ENCODE measurements at regions not wholly inside any gene's neighbourhood (a gene's known extent, or its start where the extent isn't known, plus 50 kb on each side); places are given as distances from the start of the nearest gene placed in this dataset.

DNA sequence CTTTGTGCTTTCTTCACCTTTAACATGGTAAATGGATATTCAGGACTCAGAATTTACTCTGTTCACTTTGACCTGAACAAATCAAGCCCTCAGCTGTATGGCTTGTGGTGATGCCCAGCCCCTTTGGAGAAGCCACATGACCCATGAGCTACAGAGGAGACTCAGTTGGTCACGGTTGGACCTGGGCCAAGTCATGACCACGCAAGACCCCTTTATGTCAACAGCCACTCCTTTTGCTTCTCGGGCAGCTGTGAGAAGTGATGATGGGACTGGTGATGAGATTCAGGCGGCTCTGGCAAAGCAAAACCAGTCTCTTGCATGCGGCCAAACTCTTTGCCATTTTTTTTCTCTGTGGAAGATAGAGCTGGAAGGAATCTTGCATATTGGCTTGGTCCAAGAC is 96.5 kb upstream of the AJAP1 start:
- H3K4me3 ChIP-seq (ENCODE audit: low read depth, low read length) = no peak overlapping the region
- TF ChIP-seq, protein P1, sequence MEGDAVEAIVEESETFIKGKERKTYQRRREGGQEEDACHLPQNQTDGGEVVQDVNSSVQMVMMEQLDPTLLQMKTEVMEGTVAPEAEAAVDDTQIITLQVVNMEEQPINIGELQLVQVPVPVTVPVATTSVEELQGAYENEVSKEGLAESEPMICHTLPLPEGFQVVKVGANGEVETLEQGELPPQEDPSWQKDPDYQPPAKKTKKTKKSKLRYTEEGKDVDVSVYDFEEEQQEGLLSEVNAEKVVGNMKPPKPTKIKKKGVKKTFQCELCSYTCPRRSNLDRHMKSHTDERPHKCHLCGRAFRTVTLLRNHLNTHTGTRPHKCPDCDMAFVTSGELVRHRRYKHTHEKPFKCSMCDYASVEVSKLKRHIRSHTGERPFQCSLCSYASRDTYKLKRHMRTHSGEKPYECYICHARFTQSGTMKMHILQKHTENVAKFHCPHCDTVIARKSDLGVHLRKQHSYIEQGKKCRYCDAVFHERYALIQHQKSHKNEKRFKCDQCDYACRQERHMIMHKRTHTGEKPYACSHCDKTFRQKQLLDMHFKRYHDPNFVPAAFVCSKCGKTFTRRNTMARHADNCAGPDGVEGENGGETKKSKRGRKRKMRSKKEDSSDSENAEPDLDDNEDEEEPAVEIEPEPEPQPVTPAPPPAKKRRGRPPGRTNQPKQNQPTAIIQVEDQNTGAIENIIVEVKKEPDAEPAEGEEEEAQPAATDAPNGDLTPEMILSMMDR (IDR thresholded peaks at IDR 0.05; ENCODE audit: low read depth, low read length) = no peak
- DNase-seq (ENCODE audit: low read depth, low spot score) = no peak
- in situ Hi-C loops (cut with HindIII; ENCODE audit: low sequenced_read_pairs) = no loop called here

DNA sequence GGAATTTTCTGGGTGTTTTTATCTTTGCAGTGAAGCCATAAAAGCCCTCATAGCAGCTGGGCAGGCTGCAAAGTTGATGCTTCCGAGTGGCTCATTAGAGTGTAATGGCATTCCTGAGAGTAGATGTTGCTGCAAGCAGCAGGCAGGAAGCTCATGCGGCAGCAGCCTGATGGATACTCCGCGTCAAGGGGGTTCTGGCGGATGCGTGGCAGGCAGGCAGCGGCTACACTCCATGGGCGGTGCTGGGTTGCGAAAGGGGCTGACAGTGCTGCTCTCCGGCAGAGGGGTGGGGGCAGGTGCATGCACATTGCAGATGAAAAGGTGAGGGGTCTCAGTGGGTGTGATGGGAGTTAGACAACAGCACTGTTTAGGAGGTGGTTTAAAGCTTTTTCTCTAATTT is 93.2 kb upstream of the AJAP1 start:
- H3K4me3 ChIP-seq (ENCODE audit: low read depth, low read length) = no peak overlapping the region
- DNase-seq (ENCODE audit: low read depth, low spot score) = no peak
- TF ChIP-seq, protein P1 (IDR thresholded peaks at IDR 0.05; ENCODE audit: low read depth, low read length) = no peak
- in situ Hi-C loops (cut with HindIII; ENCODE audit: low sequenced_read_pairs) = no loop called here

DNA sequence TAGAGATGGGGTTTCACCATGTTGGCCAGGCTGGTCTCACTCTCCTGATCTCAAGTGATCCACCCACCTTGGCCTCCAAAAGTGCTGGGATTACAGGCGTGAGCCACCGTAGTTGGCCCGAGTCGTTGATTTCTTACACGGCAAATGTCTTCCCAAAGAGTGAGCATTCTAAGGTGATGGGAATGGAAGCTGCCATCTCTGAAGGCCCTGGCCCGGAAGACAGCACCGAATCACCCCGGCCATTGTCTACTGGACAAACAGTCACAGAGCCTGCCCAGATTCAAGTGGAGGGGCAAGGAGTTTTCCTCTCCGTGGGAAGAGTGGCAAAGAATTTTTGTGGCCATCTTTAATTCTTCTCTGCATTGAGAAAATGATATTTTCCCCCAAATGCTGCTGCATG is 92.1 kb upstream of the AJAP1 start:
- in situ Hi-C loops (cut with HindIII; ENCODE audit: low sequenced_read_pairs) = no loop called here
- no peak overlapping the region for H3K4me3 ChIP-seq (ENCODE audit: low read depth, low read length)
- no peak for DNase-seq (ENCODE audit: low read depth, low spot score)
- TF ChIP-seq, protein P1 (IDR thresholded peaks at IDR 0.05; ENCODE audit: low read depth, low read length) = no peak

DNA sequence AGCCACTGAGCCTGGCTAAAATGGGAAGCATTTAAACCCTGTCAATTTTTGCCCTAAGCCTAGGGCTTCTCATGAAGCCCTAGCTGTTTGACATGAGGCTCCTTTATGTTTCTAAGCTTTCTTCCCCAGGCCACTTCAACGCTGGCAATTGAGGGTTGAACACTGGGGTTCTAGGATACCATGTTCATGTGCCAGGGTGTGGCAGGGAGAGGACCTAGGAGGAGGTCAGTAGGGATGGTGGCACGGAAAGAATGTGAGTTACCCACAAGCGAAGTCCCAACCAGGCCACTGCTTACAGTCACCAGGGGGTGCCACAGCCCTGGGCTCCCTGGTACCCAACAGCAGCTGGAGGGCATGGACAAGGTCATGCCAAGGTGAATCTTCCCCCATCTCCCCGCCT is 90.8 kb upstream of the AJAP1 start:
- in situ Hi-C loops (cut with HindIII; ENCODE audit: low sequenced_read_pairs) = no loop called here
- H3K4me3 ChIP-seq (ENCODE audit: low read depth, low read length) = no peak overlapping the region
- TF ChIP-seq, protein P1 (IDR thresholded peaks at IDR 0.05; ENCODE audit: low read depth, low read length) = no peak
- DNase-seq (ENCODE audit: low read depth, low spot score) = no peak

DNA sequence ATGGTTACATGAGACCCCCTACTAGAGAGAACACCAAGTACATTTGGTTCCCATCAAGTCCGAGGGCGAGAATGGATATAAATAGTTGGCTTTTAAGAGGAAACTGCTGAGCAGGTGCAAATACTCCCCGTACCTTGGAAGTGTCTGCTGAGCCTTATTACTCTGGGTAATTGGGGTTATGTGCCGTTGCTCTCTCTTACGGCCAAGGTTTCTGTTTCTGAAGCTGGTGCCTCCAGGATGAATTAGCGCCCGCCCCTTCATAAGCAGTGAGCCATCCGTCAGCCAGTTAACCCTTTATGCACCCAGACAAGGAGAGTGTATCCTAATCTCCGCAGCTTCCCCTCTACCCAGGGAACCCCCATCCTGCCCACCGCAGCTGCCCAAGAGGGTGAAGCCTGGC is 90.4 kb upstream of the AJAP1 start:
- TF ChIP-seq, protein P1 (IDR thresholded peaks at IDR 0.05; ENCODE audit: low read depth, low read length) = no peak
- no peak overlapping the region for H3K4me3 ChIP-seq (ENCODE audit: low read depth, low read length)
- in situ Hi-C loops (cut with HindIII; ENCODE audit: low sequenced_read_pairs) = no loop called here
- no peak for DNase-seq (ENCODE audit: low read depth, low spot score)

DNA sequence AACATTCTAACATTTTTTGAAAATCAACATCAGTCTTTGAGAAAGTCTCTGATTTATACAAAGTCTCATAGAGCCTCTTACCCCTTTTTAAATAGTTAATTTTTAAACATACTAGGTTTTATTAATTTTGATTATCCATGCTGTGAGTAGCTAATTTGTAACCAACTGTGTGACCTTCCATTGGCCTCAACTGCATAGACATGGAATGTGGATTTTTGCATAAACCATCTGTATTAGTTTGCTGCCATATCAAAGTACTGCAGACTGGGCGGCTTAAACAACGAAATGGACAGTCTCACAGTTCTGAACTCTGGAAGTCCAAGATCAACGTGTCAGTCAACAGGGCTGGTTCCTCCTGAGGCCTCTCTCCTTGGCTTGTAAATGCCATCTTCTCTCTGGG is 89.2 kb upstream of the AJAP1 start:
- in situ Hi-C loops (cut with HindIII; ENCODE audit: low sequenced_read_pairs) = no loop called here
- TF ChIP-seq, protein P1 (IDR thresholded peaks at IDR 0.05; ENCODE audit: low read depth, low read length) = no peak

More for the DNA sequence above, 89.2 kb upstream of the AJAP1 start:
- H3K4me3 ChIP-seq (ENCODE audit: low read depth, low read length) = no peak overlapping the region
- no peak for DNase-seq (ENCODE audit: low read depth, low spot score)

Measured in astrocyte of the spinal cord (primary cell).